NCI-H1092 treated with DMSO at 0.1 percent for 48 hours (cell line): ENCODE measurements at regions not wholly inside any gene's neighbourhood (a gene's known extent, or its start where the extent isn't known, plus 50 kb on each side); places are given as distances from the start of the nearest gene placed in this dataset.
"Not testable (repeated sequence)": the region's sequence is repeated elsewhere in the genome, so short reads cannot be mapped to it uniquely, and the experiment has no call there.

ENCODE experiments used
- DNase-seq: peaks from one replicate; lab custom pipeline; 2025; lab: John Stamatoyannopoulos, UW

GRCh38 chr9:30796764-30797163, 1587.7 kb upstream of the ACO1 start:
- DNase-seq: peak; percentile 53

GRCh38 chr9:30799527-30800101, 1584.8 kb upstream of the ACO1 start:
- DNase-seq: no peak

- no peak for DNase-seq
Observed at GRCh38 chr9:30800421-30800820, 1584.0 kb upstream of the ACO1 start.

- DNase-seq: no peak
Observed at GRCh38 chr9:30812821-30813220, 1571.6 kb upstream of the ACO1 start.

- DNase-seq: no peak
Observed at GRCh38 chr9:30815585-30815984, 1568.9 kb upstream of the ACO1 start.

- no peak for DNase-seq
Observed at GRCh38 chr9:30845136-30845535, 1539.3 kb upstream of the ACO1 start.

GRCh38 chr9:30846651-30847050, 1537.8 kb upstream of the ACO1 start:
- no peak for DNase-seq

GRCh38 chr9:30851600-30851999, 1532.8 kb upstream of the ACO1 start:
- DNase-seq: no peak

- DNase-seq: no peak
Observed at GRCh38 chr9:30900706-30901105, 1483.7 kb upstream of the ACO1 start.

GRCh38 chr9:30913331-30913730, 1471.1 kb upstream of the ACO1 start:
- DNase-seq: no peak

GRCh38 chr9:30915451-30915850, 1469.0 kb upstream of the ACO1 start:
- no peak for DNase-seq

- DNase-seq: no peak
Observed at GRCh38 chr9:30925126-30925525, 1459.3 kb upstream of the ACO1 start.

GRCh38 chr9:30925635-30926034, 1458.8 kb upstream of the ACO1 start:
- DNase-seq: no peak

GRCh38 chr9:30928045-30928444, 1456.4 kb upstream of the ACO1 start:
- DNase-seq: no peak

- no peak for DNase-seq
Observed at GRCh38 chr9:30932226-30932625, 1452.2 kb upstream of the ACO1 start.

GRCh38 chr9:30935730-30936129, 1448.7 kb upstream of the ACO1 start:
- no peak for DNase-seq

- no peak for DNase-seq
Observed at GRCh38 chr9:30937106-30937505, 1447.3 kb upstream of the ACO1 start.

- not testable (repeated sequence) for DNase-seq
Observed at GRCh38 chr9:30942852-30943251, 1441.6 kb upstream of the ACO1 start.

- no peak for DNase-seq
Observed at GRCh38 chr9:30943446-30944224, 1440.8 kb upstream of the ACO1 start.

- DNase-seq: no peak
Observed at GRCh38 chr9:30944225-30944569, 1440.2 kb upstream of the ACO1 start.

- no peak for DNase-seq
Observed at GRCh38 chr9:30944741-30945280, 1439.6 kb upstream of the ACO1 start.

GRCh38 chr9:30964332-30964731, 1420.1 kb upstream of the ACO1 start:
- no peak for DNase-seq

- DNase-seq: peak; percentile 34
Observed at GRCh38 chr9:30967476-30967875, 1417.0 kb upstream of the ACO1 start.

GRCh38 chr9:30970186-30970585, 1414.3 kb upstream of the ACO1 start:
- DNase-seq: no peak
